ENCODE measurements at regions not wholly inside any gene's neighbourhood (a gene's known extent, or its start where the extent isn't known, plus 50 kb on each side); places are given as distances from the start of the nearest gene placed in this dataset.

- intact Hi-C loops (cut with micrococcal nuclease; ENCODE audit: unreplicated experiment): no loop called here
- no peak for TF ChIP-seq CTCF (IDR thresholded peaks at IDR 0.05; ENCODE audit: unreplicated experiment)
- CTCF ChIA-PET: no interaction called here
- Mint-ChIP-seq H3K36me3 (ENCODE audit: insufficient read depth, unreplicated experiment) (no peaks in the 10 kb centered on the region), H3K4me1 (ENCODE audit: low read depth, unreplicated experiment) (peaks cover 8% of the 10 kb centered on the region), H3K27me3 (ENCODE audit: unreplicated experiment) (no peaks in the 10 kb centered on the region), H3K4me3 (ENCODE audit: low read depth, unreplicated experiment) (no peak overlapping the region), H3K27ac (ENCODE audit: unreplicated experiment) (no peak overlapping the region), H3K9me3 (ENCODE audit: low read depth, unreplicated experiment) (peaks cover 6% of the 10 kb centered on the region)
- no TSS peak for BruUV-seq (replicated peaks)
- no peak for DNase-seq
These were observed 51.4 kb upstream of the RGL1 start for GRCh38 chr1:183753464-183753891.

GRCh38 chr1:183744132-183744913, 60.6 kb upstream of the RGL1 start:
- no peak for TF ChIP-seq CTCF (IDR thresholded peaks at IDR 0.05; ENCODE audit: unreplicated experiment)
- H3K4me1 Mint-ChIP-seq (ENCODE audit: low read depth, unreplicated experiment): no peaks in the 10 kb centered on the region
- H3K27me3 Mint-ChIP-seq (ENCODE audit: unreplicated experiment): no peaks in the 10 kb centered on the region
- CTCF ChIA-PET: no interaction called here
- H3K4me3 Mint-ChIP-seq (ENCODE audit: low read depth, unreplicated experiment): no peak overlapping the region
- BruUV-seq (replicated peaks): no TSS peak
- peaks cover 3% of the 10 kb centered on the region for H3K9me3 Mint-ChIP-seq (ENCODE audit: low read depth, unreplicated experiment)
- no peak overlapping the region for H3K27ac Mint-ChIP-seq (ENCODE audit: unreplicated experiment)
- intact Hi-C loops (cut with micrococcal nuclease; ENCODE audit: unreplicated experiment): no loop called here
- no peak for DNase-seq
- H3K36me3 Mint-ChIP-seq (ENCODE audit: insufficient read depth, unreplicated experiment): no peaks in the 10 kb centered on the region

- Mint-ChIP-seq H3K9me3 (ENCODE audit: low read depth, unreplicated experiment) (peaks cover 3% of the 10 kb centered on the region), H3K27ac (ENCODE audit: unreplicated experiment) (no peak overlapping the region), H3K4me3 (ENCODE audit: low read depth, unreplicated experiment) (no peak overlapping the region), H3K27me3 (ENCODE audit: unreplicated experiment) (no peaks in the 10 kb centered on the region), H3K36me3 (ENCODE audit: insufficient read depth, unreplicated experiment) (no peaks in the 10 kb centered on the region), H3K4me1 (ENCODE audit: low read depth, unreplicated experiment) (no peaks in the 10 kb centered on the region)
- CTCF ChIA-PET: no interaction called here
- no peak for DNase-seq
- intact Hi-C loops (cut with micrococcal nuclease; ENCODE audit: unreplicated experiment): no loop called here
- BruUV-seq (replicated peaks): no TSS peak
- no peak for TF ChIP-seq CTCF (IDR thresholded peaks at IDR 0.05; ENCODE audit: unreplicated experiment)
These were observed 62.6 kb upstream of the RGL1 start for GRCh38 chr1:183742355-183742754.

GRCh38 chr1:183739741-183740271, 65.1 kb upstream of the RGL1 start:
- intact Hi-C loops (cut with micrococcal nuclease; ENCODE audit: unreplicated experiment): no loop called here
- no TSS peak for BruUV-seq (replicated peaks)
- Mint-ChIP-seq H3K9me3 (ENCODE audit: low read depth, unreplicated experiment) (peaks cover 3% of the 10 kb centered on the region), H3K4me3 (ENCODE audit: low read depth, unreplicated experiment) (no peak overlapping the region), H3K4me1 (ENCODE audit: low read depth, unreplicated experiment) (peaks cover 21% of the 10 kb centered on the region), H3K27me3 (ENCODE audit: unreplicated experiment) (no peaks in the 10 kb centered on the region), H3K27ac (ENCODE audit: unreplicated experiment) (no peak overlapping the region), H3K36me3 (ENCODE audit: insufficient read depth, unreplicated experiment) (no peaks in the 10 kb centered on the region)
- CTCF ChIA-PET: no interaction called here
- no peak for TF ChIP-seq CTCF (IDR thresholded peaks at IDR 0.05; ENCODE audit: unreplicated experiment)
- no peak for DNase-seq
